HG02973 (cell line): ENCODE measurements at regions not wholly inside any gene's neighbourhood (a gene's known extent, or its start where the extent isn't known, plus 50 kb on each side); places are given as distances from the start of the nearest gene placed in this dataset.
"Not testable (repeated sequence)": the region's sequence is repeated elsewhere in the genome, so short reads cannot be mapped to it uniquely, and the experiment has no call there.

Experiments
- ATAC-seq: cut with Tn5 transposase; IDR thresholded peaks from one replicate; pipeline ENCODE4 v1.9.1; 2021; ENCODE audit warnings: moderate library complexity; ENCODE audit not compliant: unreplicated experiment

DNA sequence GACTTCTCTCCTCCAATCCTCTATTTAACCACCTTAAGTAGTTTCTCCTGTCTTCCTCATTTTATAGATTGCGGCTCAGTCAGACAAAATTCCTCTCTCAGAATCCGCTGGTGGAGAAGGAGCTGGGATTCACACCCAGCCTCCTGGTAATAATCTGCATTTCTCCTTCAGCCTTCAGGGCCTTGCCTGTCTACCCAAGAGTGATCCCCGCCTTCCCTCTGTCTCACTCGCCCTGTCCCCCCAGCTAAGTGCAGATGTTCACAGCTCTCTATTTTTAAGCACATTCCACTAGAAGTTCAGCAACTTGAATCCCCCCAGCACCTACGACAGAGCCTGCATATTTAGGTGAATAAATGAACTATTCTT, 212.5 kb upstream of the HAAO start:
- no peak for ATAC-seq

DNA sequence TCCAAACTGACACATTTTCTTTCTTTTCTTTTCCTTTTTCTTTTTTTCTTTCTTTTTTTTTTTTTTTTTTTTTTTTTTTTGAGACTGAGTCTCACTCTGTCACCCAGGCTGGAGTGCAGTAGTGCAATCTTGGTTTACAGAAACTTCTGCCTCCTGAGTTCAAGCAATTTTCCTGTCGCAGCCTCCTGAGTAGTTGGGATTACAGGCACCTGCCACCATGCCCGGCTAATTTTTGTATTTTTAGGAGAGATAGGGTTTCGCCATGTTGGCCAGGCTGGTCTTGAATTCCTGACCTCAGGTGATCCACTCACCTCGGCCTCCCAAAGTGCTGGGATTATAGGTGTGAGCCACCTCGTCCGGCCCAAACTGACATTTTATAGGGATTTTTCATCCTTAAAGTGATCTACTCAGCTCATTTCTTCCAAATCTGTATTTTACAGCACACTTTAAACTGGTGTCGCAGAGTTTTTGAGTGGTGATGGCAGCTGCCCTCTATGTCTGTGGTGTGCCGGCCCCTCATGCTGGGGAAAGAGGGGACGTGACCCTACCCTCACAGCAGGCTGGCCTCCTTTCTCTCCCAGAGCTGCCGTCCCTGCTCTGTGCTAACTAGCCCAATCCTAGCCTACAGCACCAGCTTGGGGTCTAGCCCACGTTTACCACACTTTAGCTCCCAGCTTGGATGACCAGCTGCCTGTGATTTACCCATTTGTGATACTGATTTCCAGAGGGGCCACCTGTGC, 211.9 kb upstream of the HAAO start:
- ATAC-seq: not testable (repeated sequence)

DNA sequence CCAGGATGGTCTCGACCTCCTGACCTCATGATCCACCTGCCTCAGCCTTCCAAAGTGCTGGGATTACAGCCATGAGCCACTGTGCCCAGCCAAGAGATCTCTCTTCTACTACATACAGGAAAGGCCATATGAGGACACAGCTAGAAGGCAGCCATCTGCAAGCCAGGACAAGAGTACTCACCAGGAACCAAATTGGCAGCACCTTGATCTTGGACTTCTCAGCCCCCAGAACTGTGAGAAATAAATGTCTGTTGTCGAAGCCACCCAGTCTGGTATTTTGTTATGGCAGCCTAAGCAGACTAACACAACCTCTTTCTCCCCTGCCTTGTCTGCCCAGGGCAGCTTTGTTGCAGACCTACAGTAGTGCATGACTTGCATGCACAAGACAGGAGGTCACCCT, 211.3 kb upstream of the HAAO start:
- no peak for ATAC-seq

DNA sequence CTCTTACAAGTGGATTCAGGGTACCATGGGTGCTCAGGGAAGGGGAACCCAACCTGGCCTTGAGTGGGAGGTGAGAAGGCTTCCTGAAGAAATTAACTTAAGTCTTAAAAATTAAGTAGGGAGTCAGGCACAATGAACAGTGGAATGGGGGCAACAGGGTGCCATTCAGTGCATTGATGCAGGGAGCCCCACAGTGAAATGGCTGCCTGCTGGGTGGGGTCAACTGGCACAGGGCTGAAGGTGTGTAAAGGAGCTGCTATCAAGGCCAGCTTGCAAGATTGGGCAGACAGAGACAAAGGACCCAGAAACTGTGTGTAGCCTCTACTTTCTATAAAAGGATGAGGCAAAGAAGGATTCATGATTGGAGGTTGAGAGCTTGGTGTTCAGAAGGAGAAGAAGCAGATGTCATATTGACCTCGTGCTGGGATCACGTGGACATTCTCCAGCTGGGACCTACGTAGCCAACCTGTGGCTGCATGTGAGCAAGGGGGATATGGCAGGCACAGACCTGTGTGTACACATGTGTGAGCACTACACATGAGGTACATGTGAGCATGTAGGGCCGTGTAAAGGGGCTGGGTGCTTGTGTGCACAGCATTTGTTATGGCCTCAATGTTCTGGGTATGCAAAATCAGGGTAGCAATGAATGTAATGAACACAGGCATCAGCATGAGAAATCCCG, 209.5 kb upstream of the HAAO start:
- no peak for ATAC-seq

DNA sequence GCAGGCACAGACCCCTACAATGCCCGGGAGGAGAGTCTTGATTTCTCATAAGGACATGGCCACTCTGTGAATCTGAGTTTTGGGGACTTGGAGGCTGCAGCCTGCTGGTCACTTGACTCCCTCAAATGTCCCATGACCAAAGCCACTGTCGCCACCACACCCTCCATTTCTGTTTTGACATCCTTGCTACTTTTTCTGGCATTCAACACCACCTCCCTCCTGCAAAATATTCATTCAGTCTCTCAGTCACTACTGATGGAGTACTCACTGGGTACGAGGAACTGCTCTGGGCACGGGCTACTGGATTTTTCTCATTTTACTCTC, 208.6 kb upstream of the HAAO start:
- ATAC-seq: no peak

DNA sequence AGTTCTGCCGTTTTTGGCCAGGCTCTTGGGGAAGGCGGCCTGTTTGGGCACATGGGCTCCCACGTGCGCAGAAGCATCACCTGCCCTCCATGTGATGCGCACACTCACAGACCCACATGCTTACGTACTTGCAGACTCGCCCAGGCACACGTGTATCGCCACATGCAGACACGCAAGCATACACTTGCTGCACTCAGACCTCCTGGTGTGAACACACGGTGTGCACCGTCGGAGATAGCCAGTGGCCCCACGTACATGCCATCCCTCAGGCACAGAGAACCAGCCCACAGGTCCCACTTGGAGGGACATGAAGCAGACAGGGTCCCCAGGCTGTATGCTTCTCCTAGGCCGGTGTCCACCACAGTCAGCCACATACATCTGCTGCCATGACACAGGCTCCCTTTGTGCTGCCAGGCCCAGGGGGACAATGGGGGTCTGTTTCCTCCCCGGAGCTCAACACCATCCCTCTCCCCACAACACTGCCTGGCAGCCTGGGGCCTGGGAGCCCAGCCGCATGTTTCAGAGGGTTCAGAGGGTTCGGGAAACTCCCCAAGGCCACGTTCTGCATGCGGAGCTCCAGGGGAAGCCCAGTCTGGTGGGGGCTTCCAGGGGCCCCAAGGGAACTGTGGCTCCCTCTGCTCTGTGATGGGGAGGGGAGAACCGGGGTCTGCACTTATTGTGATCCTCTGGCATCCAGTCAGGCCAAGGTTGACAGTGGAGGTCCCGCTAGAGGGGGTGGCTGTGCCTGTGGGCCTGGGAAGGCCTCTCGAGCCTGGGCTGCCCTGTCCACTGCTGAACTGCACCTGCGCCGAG, 208.1 kb upstream of the HAAO start:
- no peak for ATAC-seq

DNA sequence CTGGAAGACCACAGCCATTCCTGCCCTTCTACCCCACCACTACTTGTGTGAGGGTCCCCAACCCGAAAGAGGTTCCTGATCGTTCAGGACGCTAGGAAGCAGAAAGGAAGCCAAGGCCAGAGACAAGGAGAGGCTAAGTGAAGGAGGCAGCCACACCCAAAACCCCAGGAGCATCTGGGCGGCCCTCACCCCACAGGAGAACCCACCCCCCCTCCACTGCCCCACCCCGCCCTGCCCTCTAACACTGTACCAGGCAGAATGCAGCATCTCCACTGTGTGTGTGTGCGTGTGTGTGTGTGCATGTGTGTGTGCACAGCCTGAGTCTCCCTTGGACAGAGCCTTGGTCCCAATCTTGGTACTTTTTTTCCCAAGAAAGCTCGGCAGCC, 207.5 kb upstream of the HAAO start:
- no peak for ATAC-seq

DNA sequence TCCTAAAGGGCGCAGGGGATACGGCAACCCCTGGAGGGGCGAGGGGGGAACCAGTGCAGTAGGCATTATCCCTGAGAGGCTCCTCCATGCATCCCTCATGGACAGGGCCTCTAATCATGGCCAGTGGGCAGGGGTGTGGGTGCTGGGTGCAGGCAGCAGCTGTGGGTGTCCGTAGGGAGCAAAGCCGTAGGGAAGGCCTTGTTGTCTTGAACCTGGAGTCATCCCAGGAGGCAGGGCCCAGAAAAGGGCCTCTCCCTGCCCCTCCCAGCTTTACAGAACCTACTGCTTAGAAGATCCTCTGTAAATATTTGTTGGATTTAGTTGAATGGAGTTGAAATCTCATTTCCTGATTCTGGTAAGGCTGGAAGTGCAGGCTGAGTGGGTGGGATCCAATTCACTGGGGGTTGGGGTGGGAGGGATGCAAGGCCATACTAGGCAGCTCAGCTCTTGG, 207.0 kb upstream of the HAAO start:
- no peak for ATAC-seq

DNA sequence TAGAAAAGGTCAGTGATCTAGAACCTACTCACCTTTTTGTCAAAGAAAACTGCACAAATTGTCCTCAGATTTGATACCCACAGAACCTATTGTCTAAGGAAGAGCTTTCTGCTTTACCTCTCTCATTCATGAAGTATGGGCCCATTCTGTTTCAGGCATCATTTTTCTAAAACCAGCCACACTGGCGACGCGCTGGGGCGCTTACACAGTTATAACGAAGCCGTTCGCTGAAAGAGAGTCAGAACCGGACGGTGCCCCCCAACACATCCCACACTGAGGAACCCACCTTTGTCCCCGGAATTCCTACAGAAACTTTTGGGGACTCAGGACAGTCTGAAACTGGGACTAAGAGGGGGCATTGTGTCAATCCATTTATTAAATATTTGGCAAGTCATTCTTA, 206.3 kb upstream of the HAAO start:
- no peak for ATAC-seq

DNA sequence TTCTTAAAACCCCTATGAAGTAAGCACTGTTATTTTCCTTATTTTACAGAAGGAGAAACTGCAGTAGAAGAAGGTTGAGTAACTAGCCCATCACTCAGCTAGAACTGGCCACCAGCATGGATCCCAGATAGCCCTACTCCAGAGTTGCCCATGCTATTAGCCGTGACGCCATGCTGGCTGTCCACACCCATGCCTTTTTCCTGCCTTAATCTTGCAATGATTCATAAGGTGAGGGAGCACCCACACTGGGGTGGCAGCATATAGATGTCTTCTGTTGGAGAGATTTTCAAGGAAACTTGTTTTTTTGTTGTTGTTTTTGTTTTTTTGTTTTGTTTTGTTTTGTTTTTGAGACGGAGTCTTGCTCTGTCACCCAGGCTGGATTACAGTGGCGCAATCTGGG, 204.1 kb upstream of the HAAO start:
- ATAC-seq: no peak

DNA sequence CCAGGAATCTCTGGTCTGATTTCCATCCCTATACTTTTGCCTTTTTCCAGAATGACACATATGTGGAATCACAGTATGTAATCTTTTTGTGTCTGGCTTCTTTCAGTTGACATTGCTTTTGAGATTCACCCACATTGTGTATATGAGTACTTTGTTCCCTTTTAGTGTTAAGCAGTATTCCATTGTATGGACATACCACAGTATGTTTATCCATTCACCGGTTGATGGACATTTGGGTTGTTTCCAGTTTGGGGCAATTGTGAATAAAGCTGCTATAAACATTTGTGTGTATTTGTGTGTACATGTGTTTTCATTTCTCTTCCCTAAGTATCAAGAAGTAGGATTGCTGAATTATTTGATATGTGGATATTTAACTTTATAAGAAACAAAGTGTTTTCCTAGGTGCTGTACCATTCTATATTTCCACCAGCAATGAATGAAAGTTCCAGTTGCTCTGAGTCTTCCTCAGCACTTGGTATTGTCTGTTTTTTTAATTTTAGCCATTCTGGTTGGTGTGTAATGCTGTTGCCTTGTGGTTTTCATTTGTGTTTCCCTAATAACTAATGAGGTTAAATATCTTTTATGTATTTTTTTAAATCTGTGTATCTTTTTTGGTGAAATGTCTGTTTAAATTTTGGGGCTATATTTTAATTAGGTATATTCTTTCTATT, 203.5 kb upstream of the HAAO start:
- ATAC-seq: no peak

DNA sequence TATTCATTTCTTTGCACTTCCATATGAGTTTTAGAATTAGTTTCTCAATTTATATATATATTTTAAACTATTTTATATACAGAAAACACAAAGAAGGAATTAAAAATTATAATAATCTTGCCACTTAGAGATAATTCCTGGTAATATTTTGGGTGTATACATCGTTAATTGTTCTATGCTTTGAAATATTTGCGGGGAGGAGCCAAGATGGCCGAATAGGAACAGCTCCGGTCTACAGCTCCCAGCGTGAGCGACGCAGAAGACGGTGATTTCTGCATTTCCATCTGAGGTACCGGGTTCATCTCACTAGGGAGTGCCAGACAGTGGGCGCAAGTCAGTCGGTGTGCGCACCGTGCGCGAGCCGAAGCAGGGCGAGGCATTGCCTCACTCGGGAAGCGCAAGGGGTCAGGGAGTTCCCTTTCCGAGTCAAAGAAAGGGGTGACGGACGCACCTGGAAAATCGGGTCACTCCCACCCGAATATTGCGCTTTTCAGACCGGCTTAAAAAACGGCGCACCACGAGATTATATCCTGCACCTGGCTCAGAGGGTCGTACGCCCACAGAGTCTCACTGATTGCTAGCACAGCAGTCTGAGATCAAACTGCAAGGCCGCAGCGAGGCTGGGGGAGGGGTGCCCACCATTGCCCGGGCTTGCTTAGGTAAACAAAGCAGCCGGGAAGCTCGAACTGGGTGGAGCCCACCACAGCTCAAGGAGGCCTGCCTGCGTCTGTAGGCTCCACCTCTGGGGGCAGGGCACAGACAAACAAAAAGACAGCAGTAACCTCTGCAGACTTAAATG, 197.1 kb upstream of the HAAO start:
- not testable (repeated sequence) for ATAC-seq

DNA sequence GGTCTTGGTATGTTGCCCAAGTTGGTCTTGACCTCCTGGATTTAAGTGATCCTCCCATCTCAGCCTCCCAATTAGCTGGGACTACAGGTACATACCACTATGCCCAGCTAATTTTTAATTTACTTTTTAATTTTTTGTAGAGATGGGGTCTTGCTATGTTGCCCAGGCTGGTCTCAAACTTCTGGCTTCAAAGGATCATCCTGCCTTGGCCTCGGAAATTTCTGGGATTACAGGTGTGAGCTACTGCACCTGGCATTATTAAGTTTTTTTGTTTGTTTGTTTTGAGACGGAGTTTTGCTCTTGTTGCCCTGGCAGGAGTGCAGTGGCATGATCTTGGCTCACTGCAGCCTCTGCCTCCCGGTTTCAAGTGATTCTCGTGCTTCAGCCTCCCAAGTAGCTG, 195.7 kb upstream of the HAAO start:
- ATAC-seq: not testable (repeated sequence)

DNA sequence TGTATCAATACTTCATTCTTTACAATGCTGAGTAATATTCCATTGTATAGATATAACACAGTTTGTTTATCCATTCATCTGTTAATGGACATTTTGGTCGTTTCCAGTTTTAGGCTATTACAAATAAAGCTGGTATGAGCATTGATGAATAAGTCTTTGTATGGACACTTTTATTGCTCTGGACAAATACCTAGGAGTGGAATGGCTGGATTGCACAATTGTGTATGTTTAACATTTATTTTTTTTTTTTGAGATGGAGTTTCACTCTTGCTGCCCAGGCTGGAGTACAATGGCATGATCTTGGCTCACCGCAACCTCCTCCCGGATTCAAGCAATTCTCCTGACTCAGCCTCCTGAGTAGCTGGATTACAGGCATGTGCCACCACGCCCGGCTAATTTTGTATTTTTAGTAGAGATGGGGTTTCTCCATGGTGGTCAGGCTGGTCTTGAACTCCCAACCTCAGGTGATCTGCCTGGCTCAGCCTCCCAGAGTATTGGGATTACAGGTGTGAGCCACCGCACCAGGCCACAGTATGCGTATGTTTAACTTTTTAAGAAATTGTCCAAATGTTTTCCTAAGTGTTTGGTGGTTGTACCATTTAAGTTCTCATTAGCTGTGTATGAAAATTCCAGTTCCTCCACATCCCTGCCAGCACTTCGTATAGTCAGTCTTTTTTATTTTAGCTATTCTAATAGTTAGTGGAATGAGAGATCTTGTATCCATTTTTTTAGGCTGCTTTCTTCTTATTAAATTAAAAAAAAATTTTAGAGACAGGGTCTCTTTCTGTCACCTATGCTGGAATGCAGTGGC, 194.9 kb upstream of the HAAO start:
- no peak for ATAC-seq

DNA sequence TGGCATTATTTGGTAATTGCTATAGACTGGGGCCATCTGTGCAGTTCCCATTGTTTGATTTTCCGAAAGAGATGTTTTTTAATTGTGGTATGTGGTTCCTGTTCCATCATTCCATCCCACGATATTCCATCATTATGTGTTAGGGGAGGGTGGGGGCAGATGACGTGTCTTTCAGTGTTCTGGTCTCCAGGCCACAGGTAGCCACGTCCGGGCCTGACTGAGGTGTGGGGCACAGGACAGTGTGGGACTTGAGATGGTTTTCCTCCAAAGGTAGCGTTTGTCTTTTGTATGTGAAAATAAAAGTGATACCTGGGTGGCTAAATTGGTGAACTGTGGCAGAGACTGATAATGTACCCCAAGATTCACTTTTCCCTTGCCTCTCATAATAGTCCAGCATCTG, 192.2 kb upstream of the HAAO start:
- no peak for ATAC-seq

DNA sequence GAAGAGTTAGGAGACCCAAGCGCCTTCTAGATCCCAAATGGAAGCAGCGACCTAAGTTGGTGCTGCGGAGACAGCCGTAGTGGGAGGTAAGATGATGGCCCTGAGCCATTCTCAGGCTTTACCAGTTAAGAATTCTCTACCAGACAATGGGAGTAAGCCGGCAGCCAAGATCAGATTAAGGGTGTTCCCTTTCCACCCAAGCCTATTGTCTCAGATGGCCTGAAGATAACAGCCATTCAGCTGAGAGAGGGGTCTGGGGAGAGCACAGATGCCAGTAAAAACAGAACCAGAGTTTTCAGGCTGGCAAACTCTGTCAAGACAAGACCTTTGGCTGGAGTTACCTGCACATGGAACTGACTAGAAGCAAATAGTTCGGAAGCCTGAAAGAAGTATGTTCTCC, 191.7 kb upstream of the HAAO start:
- no peak for ATAC-seq

DNA sequence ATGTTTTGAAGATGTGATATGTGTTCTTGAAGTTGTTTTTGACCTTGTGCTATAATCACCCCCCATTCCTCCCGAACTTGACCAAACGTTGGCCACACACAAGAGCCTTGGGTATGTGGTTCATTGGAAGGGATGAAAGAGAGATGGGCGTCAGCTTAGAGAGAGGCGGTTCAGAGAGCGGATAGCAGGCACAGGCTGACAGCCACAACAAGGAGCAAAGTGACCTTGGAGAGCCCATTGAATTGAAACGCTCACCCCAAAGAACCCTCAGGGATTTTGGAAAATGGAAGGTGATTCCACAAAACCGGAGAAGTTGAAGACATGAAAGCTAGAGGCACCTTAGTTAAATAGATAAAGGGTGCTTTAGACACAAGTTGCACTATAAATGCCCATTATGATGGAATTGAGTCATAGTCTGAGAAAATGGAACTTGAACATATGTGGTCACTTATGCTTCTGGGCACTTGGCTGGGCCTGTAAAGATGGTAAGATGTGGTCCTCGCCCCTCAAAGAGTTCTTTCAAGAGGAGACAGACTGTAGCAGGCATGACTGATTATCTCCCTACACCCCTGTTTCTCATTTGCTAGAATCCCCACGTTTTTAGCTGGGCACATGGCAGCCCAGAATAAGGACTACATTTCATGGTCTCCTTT, 188.5 kb upstream of the HAAO start:
- ATAC-seq: no peak

DNA sequence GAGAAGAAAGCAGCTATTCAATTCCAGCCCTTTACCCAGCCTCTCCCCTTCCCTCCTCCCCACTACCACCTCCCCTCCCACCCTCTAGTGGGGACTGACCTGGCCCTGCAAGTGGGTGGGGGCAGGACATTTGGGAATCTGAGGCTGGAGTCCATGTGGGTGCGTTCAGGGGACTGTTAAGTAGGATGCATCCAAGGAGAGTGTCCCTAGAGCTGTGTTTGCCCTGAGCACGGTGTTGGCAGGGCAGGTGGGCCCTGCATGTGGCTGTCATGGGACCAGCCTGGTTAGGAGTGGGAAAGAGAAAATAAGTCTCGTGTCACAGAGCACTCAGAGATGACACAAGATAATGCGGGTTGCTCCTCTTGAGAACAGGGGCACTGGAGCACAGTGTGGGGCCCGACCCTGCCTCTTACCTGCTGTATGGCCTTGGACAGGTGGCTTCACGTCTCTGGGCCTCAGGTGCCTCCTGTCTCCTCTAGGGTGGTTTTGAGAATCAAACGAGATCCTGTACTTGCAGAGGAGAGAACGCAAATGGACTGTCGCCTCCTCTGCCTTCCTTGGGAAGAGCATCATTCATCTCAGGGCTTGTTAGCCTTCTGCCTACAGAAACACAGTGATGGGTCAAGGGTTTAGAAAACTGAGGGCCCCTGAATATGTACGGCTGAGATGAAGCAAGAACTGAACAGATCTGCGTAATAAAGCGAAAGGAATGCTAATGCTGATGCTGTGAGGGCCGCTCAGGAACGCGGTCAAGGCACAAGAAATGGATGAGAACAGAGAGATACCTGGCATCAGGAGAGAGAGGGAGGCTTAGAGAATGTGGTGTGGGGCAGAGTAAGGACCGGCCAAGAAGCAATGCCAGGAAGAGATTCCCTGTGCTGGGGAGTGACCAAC, 187.7 kb upstream of the HAAO start:
- no peak for ATAC-seq
